Sigmoid colon (tissue), 6 donors: ENCODE measurements at regions not wholly inside any gene's neighbourhood (a gene's known extent, or its start where the extent isn't known, plus 50 kb on each side); places are given as distances from the start of the nearest gene placed in this dataset.
"Not testable (repeated sequence)": the region's sequence is repeated elsewhere in the genome, so short reads cannot be mapped to it uniquely, and the experiment has no call there.

ENCODE experiments used
- DNase-seq: peaks from one replicate; pipeline ENCODE4 v3.0.0-alpha.2; 2019
- H3K27ac ChIP-seq, 4 donors: fragments of 200-600 bp; sonication (generic); one replicate each; pipeline ENCODE4 v1.5.1; 2016 to 2019; ENCODE audit warnings: mild to moderate bottlenecking in 1 of 4
- H3K27me3 ChIP-seq, 3 donors: fragments of 200-600 bp; sonication (generic); one replicate each; pipeline ENCODE4 v1.5.1; 2019; ENCODE audit warnings: mild to moderate bottlenecking in 1 of 3
- H3K36me3 ChIP-seq, 4 donors: fragments of 200-600 bp; sonication (generic); one replicate each; pipeline ENCODE4 v1.5.1; 2016 to 2019
- H3K4me1 ChIP-seq, 4 donors: fragments of 200-600 bp; sonication (generic); one replicate each; pipeline ENCODE4 v1.5.1; 2017 to 2019
- H3K4me3 ChIP-seq, 4 donors: fragments of 200-600 bp; sonication (generic); one replicate each; pipeline ENCODE4 v1.5.1; 2017 to 2019; ENCODE audit warnings: mild to moderate bottlenecking in 2 of 4, moderate library complexity in 1 of 4
- H3K9me3 ChIP-seq, 4 donors: fragments of 200-600 bp in 3 of 4; sonication (generic) in 3 of 4; one replicate each; pipeline versions ENCODE4 v1.5.1 to v1.6.1; 2013 to 2019
- CTCF ChIP-seq, 4 experiments: fragments of 450-650 bp in 3 of 4; fragments of 200-600 bp in 1 of 4; IDR thresholded peaks; one replicate each; pipeline ENCODE4 v1.5.1; 2016 to 2019; ENCODE audit warnings: antibody characterized with exemption in 4 of 4, mild to moderate bottlenecking in 3 of 4, moderate library complexity in 2 of 4
- EP300 ChIP-seq, 4 donors: sonication (generic); formaldehyde crosslinking; IDR thresholded peaks; one replicate each; pipeline ENCODE4 v1.6.1; 2017; ENCODE audit warnings: antibody characterized with exemption in 4 of 4
- POLR2A ChIP-seq, 2 donors: fragments of 450-650 bp; IDR thresholded peaks; one replicate each; pipeline ENCODE4 v1.6.1; 2016; ENCODE audit warnings: antibody characterized with exemption in 2 of 2, mild to moderate bottlenecking in 2 of 2, moderate library complexity in 2 of 2
- POLR2AphosphoS5 ChIP-seq, 4 donors: sonication (generic); formaldehyde crosslinking; IDR thresholded peaks; one replicate each; pipeline ENCODE4 v1.6.1; 2017; ENCODE audit warnings: antibody characterized with exemption in 4 of 4
- WGBS, 2 donors: extraction: QIAGEN DNeasy Blood & Tissue Kit; methylation state at CpG; one replicate each; pipeline ENCODE4 v1.1.7; 2013; 5-methylcytosine and 5-hydroxymethylcytosine counted together
- intact Hi-C: fragments of 100-400 bp; cut with DNase I; formaldehyde crosslinking; loops from one replicate; pipeline ENCODE4 v1.15.1; 2023
- donor health status: healthy with polysubstance abuse.
- donor health status: healthy.

DNA sequence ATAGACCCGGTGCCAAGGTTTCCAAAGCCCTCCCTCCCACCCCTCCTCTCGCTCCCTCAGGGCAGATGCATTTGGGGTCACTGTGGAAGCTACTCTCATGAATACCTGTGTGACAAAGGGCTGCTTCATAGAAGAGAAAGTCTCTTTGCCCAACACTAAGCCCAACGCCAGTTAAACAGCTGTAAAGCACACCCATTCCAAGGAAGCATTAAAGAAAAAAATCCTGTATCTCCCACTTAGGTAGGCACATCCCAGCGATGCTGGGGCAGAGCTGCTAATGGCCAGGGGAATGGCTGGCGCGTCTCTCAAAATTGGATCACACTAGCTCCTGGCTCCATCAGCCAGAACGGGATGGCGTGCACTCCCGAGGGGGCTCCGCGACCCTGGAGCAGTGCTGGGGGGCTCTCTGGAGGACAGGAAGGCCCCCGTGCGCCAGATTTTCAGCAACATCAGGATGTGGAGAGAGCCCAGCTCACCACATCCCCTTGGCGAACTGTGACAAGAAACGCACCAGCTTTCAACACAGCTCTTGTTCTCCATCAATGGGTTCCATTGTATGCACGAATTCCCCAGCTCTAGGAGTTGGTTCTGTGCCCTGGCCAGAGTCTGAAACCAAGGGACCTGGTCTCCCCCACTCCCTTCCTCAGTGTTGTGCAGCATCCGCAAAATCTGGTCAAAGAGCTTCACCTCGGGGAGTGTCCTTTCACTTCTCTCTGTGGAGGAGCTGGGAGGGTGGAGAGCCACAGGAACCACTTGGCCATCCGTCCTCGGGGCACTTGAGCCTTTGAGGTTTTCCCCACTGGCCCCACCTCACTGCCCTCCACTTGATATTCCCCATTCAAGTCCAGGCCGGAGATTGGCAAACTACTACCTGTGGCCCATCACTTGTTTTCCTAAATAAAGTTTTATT lies 74.1 kb downstream of the TFAP2C start:
- Histone ChIP-seq H3K4me3 (no peak overlapping the region), H3K27me3 (no peaks in the 10 kb centered on the region), H3K36me3 (no peaks in the 10 kb centered on the region), H3K4me1 (no peaks in the 10 kb centered on the region), H3K9me3 (no peaks in the 10 kb centered on the region), H3K27ac (no peak overlapping the region)
- TF ChIP-seq POLR2A (IDR thresholded peaks at IDR 0.05) (no peak), EP300 (IDR thresholded peaks at IDR 0.05) (no peak), POLR2AphosphoS5 (IDR thresholded peaks at IDR 0.05) (no peak), CTCF (IDR thresholded peaks at IDR 0.05) (no peak)
- 81% methylated on average over 21 of the region's 21 CpGs for WGBS, 2 donors
- no peak for DNase-seq
- intact Hi-C loops, result no loop called here

GRCh38 chr20:56706867-56707360 lies 77.8 kb downstream of the TFAP2C start:
- no peaks in the 10 kb centered on the region for H3K36me3 ChIP-seq
- intact Hi-C loops, result no loop called here
- WGBS, 2 donors, result 77 to 78% methylated on average over 6 of the region's 6 CpGs
- H3K9me3 ChIP-seq, result no peaks in the 10 kb centered on the region
- H3K27me3 ChIP-seq, result no peaks in the 10 kb centered on the region
- no peak for DNase-seq
- no peak overlapping the region for H3K27ac ChIP-seq
- TF ChIP-seq CTCF (IDR thresholded peaks at IDR 0.05) (no peak), EP300 (IDR thresholded peaks at IDR 0.05) (no peak), POLR2AphosphoS5 (IDR thresholded peaks at IDR 0.05) (no peak), POLR2A (IDR thresholded peaks at IDR 0.05) (no peak)
- H3K4me3 ChIP-seq, result no peak overlapping the region
- H3K4me1 ChIP-seq, result no peaks in the 10 kb centered on the region

DNA sequence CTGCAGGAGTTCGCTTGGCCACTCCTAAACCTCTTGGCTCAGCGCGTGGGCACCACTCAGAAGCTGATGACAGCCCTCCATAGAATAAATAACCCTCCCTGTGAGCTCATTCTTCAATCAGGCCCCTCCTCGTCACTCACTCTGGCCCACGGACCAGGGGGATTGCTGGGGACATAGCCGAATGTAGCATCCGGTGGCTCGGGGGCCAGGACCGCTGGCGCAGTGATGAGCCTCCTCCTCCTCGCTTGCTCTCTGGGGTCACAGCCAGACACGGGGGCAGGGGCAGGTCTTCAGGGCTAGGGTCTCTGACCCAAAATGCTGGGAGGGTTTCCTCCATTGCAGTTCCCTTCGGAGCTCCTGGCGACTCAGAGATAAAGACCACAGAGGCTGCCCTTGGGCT lies 79.9 kb downstream of the TFAP2C start:
- H3K27me3 ChIP-seq, result no peaks in the 10 kb centered on the region
- no peak for DNase-seq
- no peaks in the 10 kb centered on the region for H3K9me3 ChIP-seq
- TF ChIP-seq POLR2A (IDR thresholded peaks at IDR 0.05) (no peak), EP300 (IDR thresholded peaks at IDR 0.05) (no peak), POLR2AphosphoS5 (IDR thresholded peaks at IDR 0.05) (no peak), CTCF (IDR thresholded peaks at IDR 0.05) (no peak)
- intact Hi-C loops, result no loop called here
- no peaks in the 10 kb centered on the region for H3K4me1 ChIP-seq
- WGBS, 2 donors, result 88 to 89% methylated on average over 14 of the region's 14 CpGs
- no peaks in the 10 kb centered on the region for H3K36me3 ChIP-seq
- H3K27ac ChIP-seq, result no peak overlapping the region
- H3K4me3 ChIP-seq, result no peak overlapping the region

GRCh38 chr20:56710125-56710524 lies 81.0 kb downstream of the TFAP2C start:
- no peak for DNase-seq
- intact Hi-C loops, result no loop called here
- H3K36me3 ChIP-seq, result no peaks in the 10 kb centered on the region

DNA sequence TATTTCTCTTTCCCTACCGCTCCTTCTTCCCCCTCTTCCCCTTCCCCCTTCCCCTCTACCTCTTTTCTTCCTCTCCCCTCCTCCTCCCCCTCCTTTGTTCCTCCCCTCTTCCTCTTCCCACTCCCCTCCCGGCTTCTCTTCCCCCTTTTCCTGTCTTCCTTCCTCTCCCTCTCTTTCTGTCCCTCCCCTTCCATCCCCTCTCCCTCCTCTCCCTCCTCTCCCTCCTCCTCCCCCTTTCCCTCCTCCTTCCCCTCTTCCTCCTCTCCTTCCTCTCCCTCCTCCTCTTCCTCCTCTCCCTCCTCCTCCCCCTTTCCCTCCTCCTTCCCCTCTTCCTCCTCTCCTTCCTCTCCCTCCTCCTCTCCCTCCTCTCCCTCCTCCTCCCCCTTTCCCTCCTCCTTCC lies 81.5 kb downstream of the TFAP2C start:
- H3K27ac ChIP-seq, H3K4me3 ChIP-seq, H3K36me3 ChIP-seq, intact Hi-C loops, H3K4me1 ChIP-seq, H3K9me3 ChIP-seq, H3K27me3 ChIP-seq, DNase-seq: not testable (repeated sequence)
- 66 to 71% methylated on average over 2 of the region's 2 CpGs for WGBS, 2 donors

More at GRCh38 chr20:56710125-56710524, 81.0 kb downstream of the TFAP2C start:
- TF ChIP-seq POLR2AphosphoS5 (IDR thresholded peaks at IDR 0.05) (no peak), POLR2A (IDR thresholded peaks at IDR 0.05) (no peak), CTCF (IDR thresholded peaks at IDR 0.05) (no peak), EP300 (IDR thresholded peaks at IDR 0.05) (no peak)
- Histone ChIP-seq H3K27me3 (no peaks in the 10 kb centered on the region), H3K4me1 (no peaks in the 10 kb centered on the region), H3K9me3 (no peaks in the 10 kb centered on the region), H3K4me3 (no peak overlapping the region), H3K27ac (no peak overlapping the region)
- WGBS, 2 donors, result 92 to 93% methylated on average over 11 of the region's 11 CpGs
